Fibroblast of lung (primary cell): ENCODE measurements at regions not wholly inside any gene's neighbourhood (a gene's known extent, or its start where the extent isn't known, plus 50 kb on each side); places are given as distances from the start of the nearest gene placed in this dataset.
A peak's percentile ranks its signal among the peaks of the same experiment; 100 is the strongest.

Experiments used
- DNase-seq, 2 donors: peaks; one replicate each; pipeline versions ENCODE4 v3.0.0 to v3.0.0-alpha.2; 2010; ENCODE audit warnings: low read depth in 2 of 2
- H2AFZ ChIP-seq: 2 replicates; pipeline ENCODE4 v1.5.1; 2012; ENCODE audit warnings: low read length, control low read depth, inconsistent platforms
- H3K27ac ChIP-seq: 2 replicates; pipeline ENCODE4 v1.5.1; 2011; ENCODE audit warnings: low read length, control low read depth; ENCODE audit not compliant: insufficient read depth
- H3K27me3 ChIP-seq: 2 replicates; pipeline ENCODE4 v1.5.1; 2011; ENCODE audit warnings: mild to moderate bottlenecking, low read length; ENCODE audit not compliant: control insufficient read depth, insufficient read depth
- H3K36me3 ChIP-seq: 2 replicates; pipeline ENCODE4 v1.5.1; 2011; ENCODE audit warnings: low read length; ENCODE audit not compliant: control insufficient read depth, insufficient read depth
- H3K4me1 ChIP-seq: 2 replicates; pipeline ENCODE4 v1.5.1; 2011; ENCODE audit warnings: low read length; ENCODE audit not compliant: control insufficient read depth, insufficient read depth; ENCODE audit errors: extremely low read depth
- H3K4me2 ChIP-seq: 2 replicates; pipeline ENCODE4 v1.5.1; 2011; ENCODE audit warnings: low read length, control low read depth; ENCODE audit not compliant: insufficient read depth; ENCODE audit errors: extremely low read depth
- H3K4me3 ChIP-seq, 4 experiments: fragments of 200-600 bp in 1 of 4; sonication (generic) in 1 of 4; replicated peaks in 1 of 4; 2 replicates each; pipeline ENCODE4 v1.5.1; 2011 to 2016; ENCODE audit warnings: low read length in 4 of 4, low read depth in 3 of 4, mild to moderate bottlenecking in 3 of 4, control low read depth in 2 of 4, inconsistent platforms in 1 of 4, mixed read lengths in 1 of 4; ENCODE audit not compliant: insufficient read depth in 1 of 4; ENCODE audit errors: control extremely low read depth in 1 of 4
- H3K79me2 ChIP-seq: 2 replicates; pipeline ENCODE4 v1.5.1; 2012; ENCODE audit warnings: mild to moderate bottlenecking, low read length, inconsistent platforms; ENCODE audit not compliant: control insufficient read depth, insufficient read depth
- H3K9ac ChIP-seq: 2 replicates; pipeline ENCODE4 v1.5.1; 2011; ENCODE audit warnings: mild to moderate bottlenecking, low read length, control low read depth; ENCODE audit not compliant: insufficient read depth
- H3K9me3 ChIP-seq: 2 replicates; pipeline ENCODE4 v1.5.1; 2012; ENCODE audit warnings: low read depth, low read length; ENCODE audit not compliant: control insufficient read depth, insufficient read depth
- H4K20me1 ChIP-seq: 2 replicates; pipeline ENCODE4 v1.5.1; 2011; ENCODE audit warnings: low read length; ENCODE audit not compliant: control insufficient read depth, insufficient read depth; ENCODE audit errors: extremely low read depth
- EZH2 ChIP-seq: IDR thresholded peaks from 2 replicates; pipeline ENCODE4 v1.5.1; 2012; ENCODE audit warnings: low read length, control low read depth, mild to moderate bottlenecking; ENCODE audit errors: missing control alignments
- TF ChIP-seq, protein P1 (sequence below), 2 donors: IDR thresholded peaks in 1 of 2; conservative IDR thresholded peaks in 1 of 2; 1 replicate in 1 of 2; 2 replicates in 1 of 2; pipeline ENCODE4 v1.5.1; 2011 to 2012; ENCODE audit warnings: low read length in 2 of 2, control low read depth in 1 of 2, inconsistent platforms in 1 of 2, low read depth in 1 of 2, mild to moderate bottlenecking in 1 of 2

DNA sequence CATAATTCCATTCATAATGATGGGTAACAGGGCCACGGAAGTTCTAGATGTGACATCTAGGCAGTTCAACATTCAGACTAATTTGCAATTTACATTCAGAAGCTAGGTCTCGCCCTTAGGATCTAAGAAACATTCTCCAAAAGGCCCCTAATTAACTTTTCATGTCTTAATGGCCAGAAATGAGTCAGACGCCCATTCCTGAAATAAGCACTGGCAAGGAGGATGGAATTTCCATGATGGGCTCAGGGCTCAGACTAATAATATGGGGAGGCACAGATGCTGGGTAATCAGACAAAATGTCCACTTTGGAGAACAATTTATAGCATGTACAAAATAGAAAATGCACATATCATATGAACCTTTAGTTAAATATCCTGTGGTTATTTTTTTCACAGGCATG lies 102.8 kb upstream of the RPS6KA3 start:
- TF ChIP-seq, protein P1, sequence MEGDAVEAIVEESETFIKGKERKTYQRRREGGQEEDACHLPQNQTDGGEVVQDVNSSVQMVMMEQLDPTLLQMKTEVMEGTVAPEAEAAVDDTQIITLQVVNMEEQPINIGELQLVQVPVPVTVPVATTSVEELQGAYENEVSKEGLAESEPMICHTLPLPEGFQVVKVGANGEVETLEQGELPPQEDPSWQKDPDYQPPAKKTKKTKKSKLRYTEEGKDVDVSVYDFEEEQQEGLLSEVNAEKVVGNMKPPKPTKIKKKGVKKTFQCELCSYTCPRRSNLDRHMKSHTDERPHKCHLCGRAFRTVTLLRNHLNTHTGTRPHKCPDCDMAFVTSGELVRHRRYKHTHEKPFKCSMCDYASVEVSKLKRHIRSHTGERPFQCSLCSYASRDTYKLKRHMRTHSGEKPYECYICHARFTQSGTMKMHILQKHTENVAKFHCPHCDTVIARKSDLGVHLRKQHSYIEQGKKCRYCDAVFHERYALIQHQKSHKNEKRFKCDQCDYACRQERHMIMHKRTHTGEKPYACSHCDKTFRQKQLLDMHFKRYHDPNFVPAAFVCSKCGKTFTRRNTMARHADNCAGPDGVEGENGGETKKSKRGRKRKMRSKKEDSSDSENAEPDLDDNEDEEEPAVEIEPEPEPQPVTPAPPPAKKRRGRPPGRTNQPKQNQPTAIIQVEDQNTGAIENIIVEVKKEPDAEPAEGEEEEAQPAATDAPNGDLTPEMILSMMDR (conservative IDR thresholded peaks at IDR 0.05 in 1 of 2, IDR thresholded peaks at IDR 0.05 in 1 of 2; ENCODE audit: low read depth in 1 of 2, low read length in 2 of 2) = no peak
- no peak for TF ChIP-seq EZH2
- H3K27ac ChIP-seq = no peak overlapping the region

DNA sequence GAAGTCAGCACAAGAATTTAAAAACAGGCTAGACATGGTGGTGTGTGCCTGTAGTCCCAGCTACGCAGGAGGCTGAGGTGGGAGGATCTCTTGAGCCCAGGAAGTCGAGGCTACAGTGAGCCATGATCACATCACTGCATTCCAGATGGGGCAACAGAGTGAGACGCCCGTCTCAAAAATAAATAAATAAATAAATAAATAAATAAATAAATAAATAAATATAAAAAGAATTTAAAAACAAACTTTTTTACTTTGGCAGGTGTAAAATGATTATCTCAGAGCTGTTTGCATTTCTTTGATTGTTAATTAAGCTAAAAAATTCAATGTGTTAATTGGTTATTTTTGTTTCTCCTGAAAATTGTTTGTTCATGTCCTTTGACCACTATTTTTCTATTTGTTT lies 97.5 kb upstream of the RPS6KA3 start:
- Histone ChIP-seq H3K27me3 (no peaks in the 10 kb centered on the region), H3K9me3 (no peaks in the 10 kb centered on the region), H3K27ac (no peak overlapping the region), H3K4me3 (no peak overlapping the region), H3K4me2 (no peak overlapping the region), H3K4me1 (peaks cover 9% of the 10 kb centered on the region), H3K36me3 (no peaks in the 10 kb centered on the region), H2AFZ (no peak overlapping the region), H3K79me2 (no peaks in the 10 kb centered on the region), H3K9ac (no peak overlapping the region), H4K20me1 (no peaks in the 10 kb centered on the region)
- DNase-seq = no peak
- TF ChIP-seq EZH2 = no peak
- TF ChIP-seq, protein P1 (conservative IDR thresholded peaks at IDR 0.05 in 1 of 2, IDR thresholded peaks at IDR 0.05 in 1 of 2; ENCODE audit: low read depth in 1 of 2, low read length in 2 of 2) = no peak

More for the DNA sequence above, 102.8 kb upstream of the RPS6KA3 start:
- Histone ChIP-seq H3K9ac (no peak overlapping the region), H3K4me1 (no peaks in the 10 kb centered on the region), H4K20me1 (no peaks in the 10 kb centered on the region), H3K4me2 (no peak overlapping the region), H2AFZ (no peak overlapping the region), H3K36me3 (no peaks in the 10 kb centered on the region), H3K9me3 (no peaks in the 10 kb centered on the region), H3K4me3 (no peak overlapping the region), H3K27me3 (no peaks in the 10 kb centered on the region), H3K79me2 (no peaks in the 10 kb centered on the region)
- DNase-seq = no peak

DNA sequence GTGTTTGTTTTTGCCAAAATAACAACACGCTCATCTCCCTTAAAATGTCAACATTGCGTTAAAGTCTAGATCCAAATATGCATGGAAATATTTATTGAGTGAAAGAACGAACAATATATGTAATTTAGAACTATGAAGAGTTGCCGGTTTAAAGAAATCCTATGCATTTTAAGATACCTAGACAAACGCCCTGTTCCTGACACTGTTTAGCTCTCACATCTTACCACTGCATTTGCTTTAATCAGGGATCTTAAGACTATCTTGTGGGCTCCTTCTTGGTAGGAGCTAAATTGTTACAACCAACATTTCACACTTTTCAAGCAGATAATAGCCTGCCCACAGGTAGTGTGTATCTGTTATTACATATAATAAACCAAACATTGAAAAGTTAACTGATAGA lies 96.6 kb upstream of the RPS6KA3 start:
- Histone ChIP-seq H3K9ac (no peak overlapping the region), H4K20me1 (no peaks in the 10 kb centered on the region), H3K27ac (peak overlapping the region; percentile 52), H3K36me3 (no peaks in the 10 kb centered on the region), H3K9me3 (no peaks in the 10 kb centered on the region), H3K4me3 (no peak overlapping the region), H2AFZ (peak overlapping the region; percentile 69), H3K79me2 (no peaks in the 10 kb centered on the region), H3K4me2 (no peak overlapping the region), H3K27me3 (no peaks in the 10 kb centered on the region), H3K4me1 (peaks cover 9% of the 10 kb centered on the region)
- no peak for TF ChIP-seq EZH2
- DNase-seq = no peak
